ENCODE measurements at regions not wholly inside any gene's neighbourhood (a gene's known extent, or its start where the extent isn't known, plus 50 kb on each side); places are given as distances from the start of the nearest gene placed in this dataset.
"Not testable (repeated sequence)": the region's sequence is repeated elsewhere in the genome, so short reads cannot be mapped to it uniquely, and the experiment has no call there.

- Mint-ChIP-seq H3K36me3 (ENCODE audit: low read depth) (no peaks in the 10 kb centered on the region), H3K4me3 (no peak overlapping the region), H3K27ac (no peak overlapping the region), H3K4me1 (ENCODE audit: low read depth) (no peaks in the 10 kb centered on the region), H3K27me3 (ENCODE audit: low read depth) (no peaks in the 10 kb centered on the region), H3K9me3 (ENCODE audit: insufficient read depth) (no peaks in the 10 kb centered on the region)
- no peak for DNase-seq
- no peak for ATAC-seq
- POLR2A ChIA-PET: no interaction called here
- CTCF ChIA-PET: no interaction called here
These were observed 127.6 kb upstream of the GBE1 start for GRCh38 chr3:81888914-81889557.

- POLR2A ChIA-PET: no interaction called here
- no peaks in the 10 kb centered on the region for H3K36me3 Mint-ChIP-seq (ENCODE audit: low read depth)
- H3K4me3 Mint-ChIP-seq: no peak overlapping the region
- H3K4me1 Mint-ChIP-seq (ENCODE audit: low read depth): no peaks in the 10 kb centered on the region
- CTCF ChIA-PET: no interaction called here
- no peak overlapping the region for H3K27ac Mint-ChIP-seq
- no peaks in the 10 kb centered on the region for H3K9me3 Mint-ChIP-seq (ENCODE audit: insufficient read depth)
- DNase-seq (no peak), ATAC-seq (no peak)
- H3K27me3 Mint-ChIP-seq (ENCODE audit: low read depth): no peaks in the 10 kb centered on the region
These were observed 126.0 kb upstream of the GBE1 start for GRCh38 chr3:81887448-81887847.

DNA sequence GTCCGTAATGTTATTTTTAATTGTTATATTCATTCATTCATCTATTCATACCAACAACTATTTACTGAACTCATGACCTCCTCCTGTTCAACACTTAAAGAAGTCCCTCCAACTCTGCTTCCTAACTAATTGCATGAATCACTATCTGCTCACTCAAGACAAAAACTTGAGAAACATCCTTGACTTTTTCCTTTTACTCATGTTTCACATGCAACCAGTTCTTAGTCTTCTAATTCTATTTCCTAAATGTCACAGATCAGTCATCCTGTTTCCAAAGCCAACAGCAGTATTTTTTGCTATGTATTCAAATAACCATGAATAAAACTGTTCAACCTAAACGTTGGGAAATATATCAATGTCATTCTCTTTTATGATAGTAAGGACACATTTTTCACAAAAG is 124.6 kb upstream of the GBE1 start:
- Mint-ChIP-seq H3K4me3 (no peak overlapping the region), H3K27ac (no peak overlapping the region), H3K27me3 (ENCODE audit: low read depth) (no peaks in the 10 kb centered on the region), H3K36me3 (ENCODE audit: low read depth) (no peaks in the 10 kb centered on the region), H3K4me1 (ENCODE audit: low read depth) (no peaks in the 10 kb centered on the region), H3K9me3 (ENCODE audit: insufficient read depth) (no peaks in the 10 kb centered on the region)
- DNase-seq (no peak), ATAC-seq (no peak)
- ChIA-PET POLR2A (no interaction called here), CTCF (no interaction called here)

DNA sequence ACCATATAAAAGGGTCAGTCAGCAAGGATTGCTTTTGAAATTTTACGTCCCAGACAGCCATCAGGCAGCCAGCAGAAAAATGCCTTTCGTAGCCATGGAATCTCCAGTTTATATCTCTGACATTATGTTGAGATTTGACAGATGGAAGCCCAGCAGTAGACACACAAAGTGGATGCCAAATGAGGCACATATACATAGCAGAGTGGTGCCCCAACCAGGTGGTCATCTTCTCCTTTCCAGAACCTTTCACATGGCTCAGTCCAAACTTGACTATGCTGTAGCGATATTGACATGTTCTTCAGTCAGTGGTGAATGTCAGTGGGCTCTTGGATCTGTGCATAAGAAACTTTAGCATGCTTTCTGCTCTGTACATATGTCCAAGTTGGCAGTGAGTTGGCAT is 123.3 kb upstream of the GBE1 start:
- Mint-ChIP-seq H3K9me3 (ENCODE audit: insufficient read depth) (no peaks in the 10 kb centered on the region), H3K4me3 (no peak overlapping the region), H3K4me1 (ENCODE audit: low read depth) (no peaks in the 10 kb centered on the region), H3K36me3 (ENCODE audit: low read depth) (no peaks in the 10 kb centered on the region), H3K27me3 (ENCODE audit: low read depth) (no peaks in the 10 kb centered on the region), H3K27ac (no peak overlapping the region)
- ATAC-seq (no peak), DNase-seq (no peak)
- POLR2A ChIA-PET: no interaction called here
- CTCF ChIA-PET: no interaction called here

DNA sequence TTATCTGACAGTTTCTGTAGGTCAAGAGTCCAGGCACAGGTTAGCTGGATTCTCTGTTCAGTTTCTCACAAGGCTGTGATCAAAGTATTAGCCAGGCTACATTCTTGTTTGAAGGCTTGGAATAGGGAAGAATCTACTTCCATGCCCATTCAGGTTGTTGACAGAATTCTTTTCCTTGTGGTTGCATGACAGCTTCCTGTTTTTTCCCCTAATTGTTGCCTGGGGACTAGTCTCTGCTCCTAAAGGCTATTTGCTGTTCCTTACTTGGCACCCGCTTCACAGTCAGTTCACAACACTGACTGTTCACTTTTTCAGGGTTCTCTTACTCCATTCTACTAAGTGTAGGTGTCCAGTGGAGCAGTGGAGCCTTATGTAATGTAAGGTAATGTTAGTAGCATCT is 115.4 kb upstream of the GBE1 start:
- ChIA-PET POLR2A (no interaction called here), CTCF (no interaction called here)
- no peaks in the 10 kb centered on the region for H3K27me3 Mint-ChIP-seq (ENCODE audit: low read depth)
- no peak overlapping the region for H3K27ac Mint-ChIP-seq
- H3K4me3 Mint-ChIP-seq: no peak overlapping the region
- H3K4me1 Mint-ChIP-seq (ENCODE audit: low read depth): no peaks in the 10 kb centered on the region
- H3K9me3 Mint-ChIP-seq (ENCODE audit: insufficient read depth): no peaks in the 10 kb centered on the region
- ATAC-seq (no peak), DNase-seq (no peak)
- no peaks in the 10 kb centered on the region for H3K36me3 Mint-ChIP-seq (ENCODE audit: low read depth)

- no peaks in the 10 kb centered on the region for H3K36me3 Mint-ChIP-seq (ENCODE audit: low read depth)
- no peak overlapping the region for H3K4me3 Mint-ChIP-seq
- DNase-seq: no peak
- ATAC-seq: no peak
- no peaks in the 10 kb centered on the region for H3K4me1 Mint-ChIP-seq (ENCODE audit: low read depth)
- H3K27me3 Mint-ChIP-seq (ENCODE audit: low read depth): peaks cover 5% of the 10 kb centered on the region
- ChIA-PET POLR2A (no interaction called here), CTCF (no interaction called here)
- no peaks in the 10 kb centered on the region for H3K9me3 Mint-ChIP-seq (ENCODE audit: insufficient read depth)
- no peak overlapping the region for H3K27ac Mint-ChIP-seq
These were observed 113.3 kb upstream of the GBE1 start for GRCh38 chr3:81874738-81875137.

- no peaks in the 10 kb centered on the region for H3K36me3 Mint-ChIP-seq (ENCODE audit: low read depth)
- peaks cover 5% of the 10 kb centered on the region for H3K27me3 Mint-ChIP-seq (ENCODE audit: low read depth)
These were observed 111.1 kb upstream of the GBE1 start for GRCh38 chr3:81872566-81872965.

DNA sequence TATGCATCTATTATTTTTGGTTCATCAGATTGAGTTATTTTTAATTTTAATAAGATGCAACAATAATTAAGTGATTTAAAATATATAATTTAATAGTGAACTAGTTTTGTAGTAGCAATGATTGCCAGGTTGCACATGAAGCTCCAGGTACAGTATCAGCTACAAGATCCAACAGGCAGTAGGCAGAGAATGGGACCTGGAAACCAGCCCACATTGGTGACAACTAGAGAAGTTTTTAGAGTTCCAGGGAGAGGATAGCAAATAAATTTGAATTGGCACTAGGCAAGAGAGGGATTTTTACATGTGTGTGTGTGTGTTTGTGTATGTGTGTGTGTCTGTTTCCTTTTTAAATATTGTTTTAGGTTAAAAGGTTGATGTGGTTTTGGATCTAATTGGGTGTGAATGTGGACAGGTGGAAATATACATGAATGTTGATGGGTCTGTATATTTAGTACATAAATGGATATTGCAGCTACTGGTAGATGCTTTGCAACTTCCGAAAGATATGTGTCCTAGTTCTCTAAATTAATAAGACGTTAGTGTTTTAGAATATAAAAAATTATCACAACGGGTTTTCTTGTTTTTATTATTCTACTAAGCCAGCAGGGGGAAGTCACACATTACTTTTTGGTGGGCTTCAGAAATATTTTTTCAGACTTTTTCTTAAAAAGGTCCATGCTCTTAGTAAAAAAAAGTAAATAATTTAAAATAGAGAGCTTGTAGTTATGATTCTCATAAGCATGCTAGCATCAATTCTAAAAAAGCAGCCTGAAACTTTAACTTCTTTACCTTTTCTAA is 110.1 kb upstream of the GBE1 start:
- CTCF ChIA-PET: interaction anchor here (1.6 kb wide), 1 partner anchor 9 kb away, joined by 5 read pairs; no protein-coding TSS in a partner anchor
- ATAC-seq (no peak), DNase-seq (no peak)
- POLR2A ChIA-PET: no interaction called here
- Mint-ChIP-seq H3K4me1 (ENCODE audit: low read depth) (no peaks in the 10 kb centered on the region), H3K4me3 (no peak overlapping the region), H3K36me3 (ENCODE audit: low read depth) (no peaks in the 10 kb centered on the region), H3K27me3 (ENCODE audit: low read depth) (peaks cover 5% of the 10 kb centered on the region), H3K9me3 (ENCODE audit: insufficient read depth) (no peaks in the 10 kb centered on the region), H3K27ac (no peak overlapping the region)

More at GRCh38 chr3:81872566-81872965, 111.1 kb upstream of the GBE1 start:
- Mint-ChIP-seq H3K4me3 (no peak overlapping the region), H3K4me1 (ENCODE audit: low read depth) (no peaks in the 10 kb centered on the region), H3K9me3 (ENCODE audit: insufficient read depth) (no peaks in the 10 kb centered on the region), H3K27ac (no peak overlapping the region)
- ChIA-PET CTCF (interaction anchor here (1.6 kb wide), 1 partner anchor 10 kb away, joined by 5 read pairs; no protein-coding TSS in a partner anchor), POLR2A (no interaction called here)
- ATAC-seq (no peak), DNase-seq (no peak)

DNA sequence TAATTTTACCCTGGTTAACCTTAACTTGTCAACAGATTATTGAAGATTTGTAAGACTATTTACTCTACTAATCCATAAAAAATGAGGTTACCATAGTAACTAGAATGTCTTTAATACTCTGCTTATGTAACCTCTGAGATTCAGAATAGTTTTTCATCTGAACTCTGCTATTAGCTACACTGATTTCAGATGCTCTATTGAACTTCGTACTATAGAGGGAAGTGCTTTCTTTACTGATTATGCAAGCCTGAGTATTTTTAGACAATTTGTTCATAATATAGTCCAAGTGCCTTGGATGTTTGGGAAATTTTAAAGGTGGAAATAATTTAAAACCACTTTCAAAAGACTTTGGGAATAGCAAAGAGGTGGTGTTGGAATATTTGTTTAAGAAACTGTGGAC is 107.9 kb upstream of the GBE1 start:
- no peak overlapping the region for H3K27ac Mint-ChIP-seq
- no peaks in the 10 kb centered on the region for H3K4me1 Mint-ChIP-seq (ENCODE audit: low read depth)
- H3K27me3 Mint-ChIP-seq (ENCODE audit: low read depth): peaks cover 5% of the 10 kb centered on the region
- CTCF ChIA-PET: no interaction called here
- DNase-seq (no peak), ATAC-seq (no peak)
- no peaks in the 10 kb centered on the region for H3K9me3 Mint-ChIP-seq (ENCODE audit: insufficient read depth)
- no peak overlapping the region for H3K4me3 Mint-ChIP-seq
- H3K36me3 Mint-ChIP-seq (ENCODE audit: low read depth): no peaks in the 10 kb centered on the region
- POLR2A ChIA-PET: no interaction called here

- no peaks in the 10 kb centered on the region for H3K9me3 Mint-ChIP-seq (ENCODE audit: insufficient read depth)
- DNase-seq (no peak), ATAC-seq (no peak)
- H3K4me3 Mint-ChIP-seq: no peak overlapping the region
- H3K4me1 Mint-ChIP-seq (ENCODE audit: low read depth): peaks cover 3% of the 10 kb centered on the region
- H3K27ac Mint-ChIP-seq: no peak overlapping the region
- H3K36me3 Mint-ChIP-seq (ENCODE audit: low read depth): no peaks in the 10 kb centered on the region
- ChIA-PET POLR2A (no interaction called here), CTCF (no interaction called here)
- H3K27me3 Mint-ChIP-seq (ENCODE audit: low read depth): peaks cover 5% of the 10 kb centered on the region
These were observed 107.2 kb upstream of the GBE1 start for GRCh38 chr3:81868597-81868996.

DNA sequence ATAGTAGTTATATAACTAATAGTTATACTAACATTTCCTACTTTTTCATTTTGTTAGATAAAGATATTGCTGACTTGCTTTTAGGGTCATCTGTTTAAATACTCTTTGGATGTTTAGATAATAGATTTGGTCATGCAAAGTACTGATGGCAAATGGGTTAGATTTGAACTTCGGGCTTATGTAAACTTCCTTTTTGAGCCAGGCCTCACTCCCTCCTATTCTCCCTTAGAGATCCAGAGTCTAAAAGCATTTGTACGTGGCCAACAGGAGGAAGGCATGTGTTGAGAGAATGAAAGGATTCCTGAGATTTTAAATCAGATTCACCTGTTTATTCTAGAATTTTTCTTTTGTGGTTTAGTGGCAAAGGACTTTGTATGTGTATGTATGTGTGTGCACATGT is 106.4 kb upstream of the GBE1 start:
- H3K4me3 Mint-ChIP-seq: no peak overlapping the region

DNA sequence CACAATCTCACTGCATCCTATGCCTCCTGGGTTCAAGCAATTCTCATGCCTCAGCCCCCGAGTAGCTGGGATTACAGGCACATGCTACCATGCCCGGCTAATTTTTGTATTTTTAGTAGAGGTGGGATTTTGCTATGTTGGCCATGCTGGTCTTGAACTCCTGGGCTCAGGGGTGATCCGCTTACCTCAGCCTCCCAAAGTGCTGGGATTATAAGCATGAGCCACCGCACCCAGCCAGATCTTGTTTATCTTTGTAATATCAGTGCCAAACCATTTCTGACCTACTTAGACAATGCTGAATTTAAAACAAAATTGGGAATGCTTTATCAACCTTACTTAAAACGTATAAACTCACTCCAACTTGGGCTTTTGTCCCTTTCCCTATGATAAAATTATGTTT is 103.7 kb upstream of the GBE1 start:
- ATAC-seq; H3K27ac Mint-ChIP-seq; H3K4me1 Mint-ChIP-seq (ENCODE audit: low read depth); H3K27me3 Mint-ChIP-seq (ENCODE audit: low read depth); H3K9me3 Mint-ChIP-seq (ENCODE audit: insufficient read depth); CTCF ChIA-PET; DNase-seq; H3K36me3 Mint-ChIP-seq (ENCODE audit: low read depth); POLR2A ChIA-PET; H3K4me3 Mint-ChIP-seq: not testable (repeated sequence)

More for the DNA sequence above, 106.4 kb upstream of the GBE1 start:
- POLR2A ChIA-PET: no interaction called here
- DNase-seq (no peak), ATAC-seq (no peak)
- H3K36me3 Mint-ChIP-seq (ENCODE audit: low read depth): no peaks in the 10 kb centered on the region
- no peak overlapping the region for H3K27ac Mint-ChIP-seq
- CTCF ChIA-PET: no interaction called here
- H3K9me3 Mint-ChIP-seq (ENCODE audit: insufficient read depth): no peaks in the 10 kb centered on the region
- peaks cover 3% of the 10 kb centered on the region for H3K4me1 Mint-ChIP-seq (ENCODE audit: low read depth)
- peaks cover 5% of the 10 kb centered on the region for H3K27me3 Mint-ChIP-seq (ENCODE audit: low read depth)

- no peaks in the 10 kb centered on the region for H3K36me3 Mint-ChIP-seq (ENCODE audit: low read depth)
- DNase-seq: no peak
- POLR2A ChIA-PET: no interaction called here
- H3K4me1 Mint-ChIP-seq (ENCODE audit: low read depth): peaks cover 3% of the 10 kb centered on the region
- no peak overlapping the region for H3K4me3 Mint-ChIP-seq
- CTCF ChIA-PET: no interaction called here
- peaks cover 5% of the 10 kb centered on the region for H3K27me3 Mint-ChIP-seq (ENCODE audit: low read depth)
- no peak overlapping the region for H3K27ac Mint-ChIP-seq
- no peak for ATAC-seq
- H3K9me3 Mint-ChIP-seq (ENCODE audit: insufficient read depth): no peaks in the 10 kb centered on the region
These were observed 102.8 kb upstream of the GBE1 start for GRCh38 chr3:81864272-81864671.

All from activated CD8-positive, alpha-beta T cell treated with anti-CD3 and anti-CD28 coated beads, Interleukin-2, amount 10 ng/mL, durations not matched to agents 7 days and 5 days (primary cell).